ENCODE measurements at regions not wholly inside any gene's neighbourhood (a gene's known extent, or its start where the extent isn't known, plus 50 kb on each side); places are given as distances from the start of the nearest gene placed in this dataset.

GRCh38 chr15:36161108-36161507, 418.3 kb upstream of the CDIN1 start:
- no peak for TF ChIP-seq CTCF (conservative IDR thresholded peaks at IDR 0.05)
- TF ChIP-seq ZFX (IDR thresholded peaks at IDR 0.05) = no peak

Data from C4-2B (cell line).